Astrocyte of the cerebellum (primary cell): ENCODE measurements at regions not wholly inside any gene's neighbourhood (a gene's known extent, or its start where the extent isn't known, plus 50 kb on each side); places are given as distances from the start of the nearest gene placed in this dataset.

Experiments used
- DNase-seq: peaks from one replicate; pipeline ENCODE4 v3.0.0-alpha.2; 2011; ENCODE audit warnings: low read depth
- H3K4me3 ChIP-seq: 2 replicates; pipeline ENCODE4 v1.5.1; 2011; ENCODE audit warnings: mild to moderate bottlenecking, low read depth, low read length, moderate library complexity
- CTCF ChIP-seq: IDR thresholded peaks from 2 replicates; pipeline ENCODE4 v1.5.1; 2012; ENCODE audit warnings: low read length, low read depth, moderate library complexity, mild to moderate bottlenecking; ENCODE audit errors: missing control alignments
- in situ Hi-C: cut with HindIII; loops from 2 replicates; pipeline ENCODE4 v1.10.0; 2017; ENCODE audit warnings: low sequenced_read_pairs

GRCh38 chr13:69155136-69155535 lies 952.5 kb upstream of the ATXN8OS start:
- TF ChIP-seq CTCF: no peak
- no peak for DNase-seq
- no peak overlapping the region for H3K4me3 ChIP-seq
- in situ Hi-C loops: no loop called here

- no peak for TF ChIP-seq CTCF
- in situ Hi-C loops: no loop called here
- DNase-seq: no peak
- no peak overlapping the region for H3K4me3 ChIP-seq
Observed at GRCh38 chr13:69142101-69142500, 965.5 kb upstream of the ATXN8OS start.

- no peak overlapping the region for H3K4me3 ChIP-seq
- TF ChIP-seq CTCF: no peak
- no peak for DNase-seq
Observed at GRCh38 chr13:69124996-69125395, 982.6 kb upstream of the ATXN8OS start.

GRCh38 chr13:69109891-69110525 lies 997.6 kb upstream of the ATXN8OS start:
- in situ Hi-C loops: no loop called here
- DNase-seq: no peak
- H3K4me3 ChIP-seq: no peak overlapping the region
- no peak for TF ChIP-seq CTCF

More at GRCh38 chr13:69124996-69125395, 982.6 kb upstream of the ATXN8OS start:
- in situ Hi-C loops: no loop called here

- TF ChIP-seq CTCF: no peak
- DNase-seq: no peak
- no peak overlapping the region for H3K4me3 ChIP-seq
- in situ Hi-C loops: no loop called here
Observed at GRCh38 chr13:69108486-69108885, 999.1 kb upstream of the ATXN8OS start.

GRCh38 chr13:69107436-69107835 lies 1000.2 kb upstream of the ATXN8OS start:
- in situ Hi-C loops: no loop called here
- TF ChIP-seq CTCF: no peak
- no peak for DNase-seq

More at GRCh38 chr13:69107436-69107835, 1000.2 kb upstream of the ATXN8OS start:
- no peak overlapping the region for H3K4me3 ChIP-seq
